ENCODE measurements at regions not wholly inside any gene's neighbourhood (a gene's known extent, or its start where the extent isn't known, plus 50 kb on each side); places are given as distances from the start of the nearest gene placed in this dataset.

DNA sequence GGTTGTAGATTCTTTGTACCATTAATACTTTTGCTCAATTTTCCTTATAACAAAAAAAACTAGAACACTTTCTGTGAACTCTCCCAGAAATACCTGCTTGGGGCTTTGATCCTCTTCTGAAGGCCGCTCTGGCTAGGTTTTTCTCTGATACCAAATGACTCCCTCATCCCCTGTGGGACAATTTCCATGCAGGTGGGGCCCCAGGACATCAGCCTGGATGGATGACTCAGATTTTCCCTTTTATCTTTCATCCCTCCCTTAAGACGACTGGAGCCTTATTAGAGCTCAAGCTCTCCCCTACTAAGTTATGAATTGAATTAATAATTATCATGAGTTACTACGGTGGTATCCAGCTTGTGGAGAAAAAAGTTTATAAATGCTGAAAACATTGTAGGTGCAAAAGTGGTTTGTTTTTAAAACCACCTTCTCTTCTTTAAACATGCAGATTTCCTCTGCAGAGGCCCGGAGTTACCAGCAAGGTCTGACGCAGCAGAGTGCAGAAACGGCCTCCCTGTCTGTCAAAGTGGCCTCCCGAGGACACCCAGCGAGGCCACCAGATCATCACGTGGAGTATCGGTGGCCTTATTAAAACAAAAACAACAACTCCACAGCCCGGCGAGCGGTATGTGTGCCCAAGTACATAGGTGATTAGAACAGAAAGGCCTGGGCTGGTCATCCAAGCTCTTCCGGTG, 50.8 kb upstream of the IRX4 start:
- Histone ChIP-seq H3K27ac (no peak overlapping the region), H3K4me1 (no peaks in the 10 kb centered on the region), H3K9me3 (no peaks in the 10 kb centered on the region), H3K4me3 (no peak overlapping the region), H3K36me3 (ENCODE audit: insufficient read depth in 1 of 2, low read depth in 1 of 2) (no peaks in the 10 kb centered on the region), H3K27me3 (ENCODE audit: insufficient read depth in 3 of 3, low read length in 2 of 3) (peaks cover 0 to 28% (median 6%) of the 10 kb centered on the region in 3 donors)
- TF ChIP-seq, protein P1, sequence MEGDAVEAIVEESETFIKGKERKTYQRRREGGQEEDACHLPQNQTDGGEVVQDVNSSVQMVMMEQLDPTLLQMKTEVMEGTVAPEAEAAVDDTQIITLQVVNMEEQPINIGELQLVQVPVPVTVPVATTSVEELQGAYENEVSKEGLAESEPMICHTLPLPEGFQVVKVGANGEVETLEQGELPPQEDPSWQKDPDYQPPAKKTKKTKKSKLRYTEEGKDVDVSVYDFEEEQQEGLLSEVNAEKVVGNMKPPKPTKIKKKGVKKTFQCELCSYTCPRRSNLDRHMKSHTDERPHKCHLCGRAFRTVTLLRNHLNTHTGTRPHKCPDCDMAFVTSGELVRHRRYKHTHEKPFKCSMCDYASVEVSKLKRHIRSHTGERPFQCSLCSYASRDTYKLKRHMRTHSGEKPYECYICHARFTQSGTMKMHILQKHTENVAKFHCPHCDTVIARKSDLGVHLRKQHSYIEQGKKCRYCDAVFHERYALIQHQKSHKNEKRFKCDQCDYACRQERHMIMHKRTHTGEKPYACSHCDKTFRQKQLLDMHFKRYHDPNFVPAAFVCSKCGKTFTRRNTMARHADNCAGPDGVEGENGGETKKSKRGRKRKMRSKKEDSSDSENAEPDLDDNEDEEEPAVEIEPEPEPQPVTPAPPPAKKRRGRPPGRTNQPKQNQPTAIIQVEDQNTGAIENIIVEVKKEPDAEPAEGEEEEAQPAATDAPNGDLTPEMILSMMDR (IDR thresholded peaks at IDR 0.05), result no peak
- ATAC-seq (no peak), DNase-seq (no peak)
- intact Hi-C loops (cut with DNase I), result no loop called here
- 87 to 91% (median 89%) methylated on average over 14 of the region's 14 CpGs for WGBS, 3 donors
